Retinal pigment epithelial cell (primary cell): ENCODE measurements at regions not wholly inside any gene's neighbourhood (a gene's known extent, or its start where the extent isn't known, plus 50 kb on each side); places are given as distances from the start of the nearest gene placed in this dataset.
A peak's percentile ranks its signal among the peaks of the same experiment; 100 is the strongest.

Experiments
- DNase-seq: peaks from one replicate; pipeline ENCODE4 v3.0.0-alpha.2; 2010; ENCODE audit warnings: low read depth
- H3K4me3 ChIP-seq: 2 replicates; pipeline ENCODE4 v1.5.1; 2011; ENCODE audit warnings: mild to moderate bottlenecking, low read length, control low read depth, moderate library complexity
- CTCF ChIP-seq: conservative IDR thresholded peaks from 2 replicates; pipeline ENCODE4 v1.5.1; 2011; ENCODE audit warnings: low read depth, low read length, control low read depth, inconsistent platforms

- DNase-seq: no peak
- TF ChIP-seq CTCF: no peak
- H3K4me3 ChIP-seq: no peak overlapping the region
These were observed 400.8 kb upstream of the MMADHC start for GRCh38 chr2:149988361-149988760.

- no peak for DNase-seq
- no peak overlapping the region for H3K4me3 ChIP-seq
- TF ChIP-seq CTCF: no peak
These were observed 399.3 kb upstream of the MMADHC start for GRCh38 chr2:149986861-149987260.

- no peak for TF ChIP-seq CTCF
- DNase-seq: no peak
- H3K4me3 ChIP-seq: no peak overlapping the region
These were observed 396.7 kb upstream of the MMADHC start for GRCh38 chr2:149984311-149984710.

- DNase-seq: no peak
- TF ChIP-seq CTCF: no peak
- H3K4me3 ChIP-seq: no peak overlapping the region
These were observed 384.5 kb upstream of the MMADHC start for GRCh38 chr2:149972066-149972465.

- DNase-seq: peak; percentile 29
- no peak for TF ChIP-seq CTCF
- H3K4me3 ChIP-seq: no peak overlapping the region
These were observed 367.5 kb upstream of the MMADHC start for GRCh38 chr2:149954981-149955600.

GRCh38 chr2:149953627-149954026 lies 366.1 kb upstream of the MMADHC start:
- no peak overlapping the region for H3K4me3 ChIP-seq
- no peak for DNase-seq
- no peak for TF ChIP-seq CTCF

GRCh38 chr2:149931486-149931885 lies 343.9 kb upstream of the MMADHC start:
- H3K4me3 ChIP-seq: no peak overlapping the region
- no peak for TF ChIP-seq CTCF
- DNase-seq: no peak
